Kidney (tissue), 13 donors: ENCODE measurements at regions not wholly inside any gene's neighbourhood (a gene's known extent, or its start where the extent isn't known, plus 50 kb on each side); places are given as distances from the start of the nearest gene placed in this dataset.

ENCODE experiments used
- DNase-seq, 5 donors: peaks; one replicate each; pipeline ENCODE4 v3.0.0-alpha.2; 2013 to 2020
- FAIRE-seq: peaks from 2 replicates; lab custom pipeline; 2012; peaks lifted over from hg19 to GRCh38; lab: Jason Lieb, UNC
- H3K27ac ChIP-seq, 2 donors: one replicate each; pipeline ENCODE4 v1.7.0; 2013; ENCODE audit warnings: low read depth in 2 of 2, low read length in 2 of 2, inconsistent platforms in 1 of 2
- H3K27me3 ChIP-seq: one replicate; pipeline ENCODE4 v1.7.1; 2013; ENCODE audit warnings: low read length, inconsistent platforms; ENCODE audit not compliant: control insufficient read depth, insufficient read depth
- H3K36me3 ChIP-seq, 3 donors: one replicate each; pipeline versions ENCODE4 v1.7.0 to v1.7.1; 2013; ENCODE audit warnings: low read length in 3 of 3, control low read depth in 1 of 3, inconsistent platforms in 1 of 3; ENCODE audit not compliant: insufficient read depth in 3 of 3, control insufficient read depth in 2 of 3
- H3K4me1 ChIP-seq, 3 donors: one replicate each; pipeline versions ENCODE4 v1.7.0 to v1.7.1; 2013; ENCODE audit warnings: low read length in 3 of 3, inconsistent platforms in 1 of 3, low read depth in 1 of 3; ENCODE audit not compliant: control insufficient read depth in 2 of 3, insufficient read depth in 2 of 3
- H3K4me3 ChIP-seq, 3 donors: one replicate each; pipeline versions ENCODE4 v1.7.0 to v1.8.1; 2013; ENCODE audit warnings: low read length in 3 of 3, control low read depth in 1 of 3, inconsistent platforms in 1 of 3
- H3K9ac ChIP-seq, 3 donors: one replicate each; pipeline versions ENCODE4 v1.7.0 to v1.7.1; 2013; ENCODE audit warnings: low read length in 3 of 3, control low read depth in 1 of 3, inconsistent platforms in 1 of 3
- H3K9me3 ChIP-seq, 3 donors: one replicate each; pipeline versions ENCODE4 v1.7.0 to v1.7.1; 2013; ENCODE audit warnings: low read length in 3 of 3, control low read depth in 1 of 3, inconsistent platforms in 1 of 3; ENCODE audit not compliant: control insufficient read depth in 2 of 3, insufficient read depth in 1 of 3
- CTCF ChIP-seq: IDR thresholded peaks from 3 replicates; pipeline ENCODE4 v1.5.1; 2012; ENCODE audit warnings: mild to moderate bottlenecking, moderate library complexity, borderline replicate concordance; ENCODE audit not compliant: insufficient read depth; ENCODE audit errors: extremely low read depth
- intact Hi-C: fragments of 100-400 bp; cut with DNase I; formaldehyde crosslinking; loops from one replicate; pipeline ENCODE4 v1.11.1; 2022
- donor health status: control.
- donor health status: control.
- donor health status: control.
- donor health status: control.
- donor health status: control.
- donor health status: DM: yes; HTN: yes; CAD: no.
- donor health status: Normal renal cell carcinoma (clear cell type).

- Histone ChIP-seq H3K4me1 (no peaks in the 10 kb centered on the region), H3K27ac (no peak overlapping the region), H3K9ac (no peak overlapping the region), H3K4me3 (no peak overlapping the region), H3K9me3 (no peaks in the 10 kb centered on the region), H3K36me3 (no peaks in the 10 kb centered on the region), H3K27me3 (no peaks in the 10 kb centered on the region)
- DNase-seq (no peak), FAIRE-seq (no peak)
- intact Hi-C loops, result no loop called here
- no peak for TF ChIP-seq CTCF
Observed at GRCh38 chr4:159526172-159526571, 423.3 kb downstream of the RAPGEF2 start.

- no peak overlapping the region for H3K9ac ChIP-seq
- peaks cover 0 to 10% (median 5%) of the 10 kb centered on the region in 3 donors for H3K9me3 ChIP-seq
- no peak for FAIRE-seq
- H3K36me3 ChIP-seq, result no peaks in the 10 kb centered on the region
- H3K4me3 ChIP-seq, result no peak overlapping the region
- no peak overlapping the region for H3K27ac ChIP-seq
- no peak for DNase-seq
- no peaks in the 10 kb centered on the region for H3K4me1 ChIP-seq
- intact Hi-C loops, result no loop called here
- no peaks in the 10 kb centered on the region for H3K27me3 ChIP-seq
- TF ChIP-seq CTCF, result no peak
Observed at GRCh38 chr4:159534655-159535054, 431.8 kb downstream of the RAPGEF2 start.

GRCh38 chr4:159538556-159538955 lies 435.7 kb downstream of the RAPGEF2 start:
- intact Hi-C loops, result no loop called here
- Histone ChIP-seq H3K4me3 (no peak overlapping the region), H3K4me1 (no peaks in the 10 kb centered on the region), H3K9ac (no peak overlapping the region), H3K27me3 (no peaks in the 10 kb centered on the region), H3K36me3 (no peaks in the 10 kb centered on the region), H3K27ac (no peak overlapping the region), H3K9me3 (peaks cover 0 to 10% (median 5%) of the 10 kb centered on the region in 3 donors)
- FAIRE-seq (no peak), DNase-seq (no peak)
- TF ChIP-seq CTCF, result no peak

GRCh38 chr4:159540038-159540437 lies 437.2 kb downstream of the RAPGEF2 start:
- FAIRE-seq (no peak), DNase-seq (peak in 2 of 5 donors; percentile 32 to 40)
- Histone ChIP-seq H3K27ac (no peak overlapping the region), H3K4me3 (no peak overlapping the region), H3K9ac (no peak overlapping the region), H3K4me1 (no peaks in the 10 kb centered on the region), H3K9me3 (peaks cover 0 to 10% (median 4%) of the 10 kb centered on the region in 3 donors), H3K36me3 (no peaks in the 10 kb centered on the region), H3K27me3 (no peaks in the 10 kb centered on the region)
- no peak for TF ChIP-seq CTCF
- intact Hi-C loops, result no loop called here
